ENCODE measurements at regions not wholly inside any gene's neighbourhood (a gene's known extent, or its start where the extent isn't known, plus 50 kb on each side); places are given as distances from the start of the nearest gene placed in this dataset.

DNA sequence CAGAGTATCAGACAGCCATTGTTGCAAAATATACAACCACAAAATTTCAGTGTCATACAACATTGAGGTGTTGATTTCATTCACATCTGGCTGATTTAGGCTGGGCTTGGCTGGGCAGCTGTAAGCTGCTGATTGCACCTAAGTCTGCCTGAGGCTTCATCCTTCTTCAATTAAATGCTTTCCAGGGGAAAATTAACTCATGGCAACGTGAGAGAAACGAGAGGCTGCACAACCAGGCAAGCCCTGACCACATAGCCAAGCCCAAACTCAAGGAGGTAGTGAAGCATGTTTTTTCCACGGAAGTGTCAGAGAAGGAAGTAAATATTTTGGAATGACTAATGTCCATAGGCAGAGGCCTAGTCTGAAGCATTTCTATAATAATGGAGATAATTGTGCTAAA lies 273.8 kb upstream of the ZC3H12C start:
- TF ChIP-seq, protein P1, sequence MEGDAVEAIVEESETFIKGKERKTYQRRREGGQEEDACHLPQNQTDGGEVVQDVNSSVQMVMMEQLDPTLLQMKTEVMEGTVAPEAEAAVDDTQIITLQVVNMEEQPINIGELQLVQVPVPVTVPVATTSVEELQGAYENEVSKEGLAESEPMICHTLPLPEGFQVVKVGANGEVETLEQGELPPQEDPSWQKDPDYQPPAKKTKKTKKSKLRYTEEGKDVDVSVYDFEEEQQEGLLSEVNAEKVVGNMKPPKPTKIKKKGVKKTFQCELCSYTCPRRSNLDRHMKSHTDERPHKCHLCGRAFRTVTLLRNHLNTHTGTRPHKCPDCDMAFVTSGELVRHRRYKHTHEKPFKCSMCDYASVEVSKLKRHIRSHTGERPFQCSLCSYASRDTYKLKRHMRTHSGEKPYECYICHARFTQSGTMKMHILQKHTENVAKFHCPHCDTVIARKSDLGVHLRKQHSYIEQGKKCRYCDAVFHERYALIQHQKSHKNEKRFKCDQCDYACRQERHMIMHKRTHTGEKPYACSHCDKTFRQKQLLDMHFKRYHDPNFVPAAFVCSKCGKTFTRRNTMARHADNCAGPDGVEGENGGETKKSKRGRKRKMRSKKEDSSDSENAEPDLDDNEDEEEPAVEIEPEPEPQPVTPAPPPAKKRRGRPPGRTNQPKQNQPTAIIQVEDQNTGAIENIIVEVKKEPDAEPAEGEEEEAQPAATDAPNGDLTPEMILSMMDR (IDR thresholded peaks at IDR 0.05; ENCODE audit: low read depth, low read length), result no peak
- no peaks in the 10 kb centered on the region for H3K9me3 ChIP-seq (ENCODE audit: control insufficient read depth, insufficient read depth, low read length)
- H3K27ac ChIP-seq (ENCODE audit: low read depth, low read length), result no peak overlapping the region
- ChIA-PET POLR2A (no interaction called here), CTCF (no interaction called here)
- no peak for DNase-seq (ENCODE audit: low read depth, low spot score)
- no peaks in the 10 kb centered on the region for H3K27me3 ChIP-seq (ENCODE audit: control insufficient read depth, insufficient read depth, low read length)
- no peak overlapping the region for H3K4me3 ChIP-seq (ENCODE audit: low read depth, low read length)

DNA sequence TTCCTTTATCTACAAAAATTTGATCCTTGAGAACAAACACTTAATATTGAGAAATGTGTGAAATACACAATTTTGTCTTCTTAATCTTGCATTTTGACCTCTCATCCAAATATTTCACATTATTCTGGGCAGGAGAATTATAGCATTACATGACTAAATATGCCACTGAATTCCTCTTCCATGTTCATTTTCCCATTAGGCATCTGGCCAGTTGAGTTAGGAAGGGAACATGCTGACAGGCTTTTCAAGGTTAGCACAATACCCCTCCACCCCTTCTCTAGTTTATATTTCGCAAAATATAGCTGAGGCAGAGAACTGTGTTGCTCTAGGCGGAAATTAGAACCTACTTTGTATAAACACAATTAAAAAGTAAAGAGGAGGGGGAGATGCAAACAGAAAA lies 271.7 kb upstream of the ZC3H12C start:
- CTCF ChIA-PET, result no interaction called here
- no peak overlapping the region for H3K4me3 ChIP-seq (ENCODE audit: low read depth, low read length)
- no peak overlapping the region for H3K27ac ChIP-seq (ENCODE audit: low read depth, low read length)
- no peak for DNase-seq (ENCODE audit: low read depth, low spot score)
- no peaks in the 10 kb centered on the region for H3K27me3 ChIP-seq (ENCODE audit: control insufficient read depth, insufficient read depth, low read length)
- TF ChIP-seq, protein P1 (IDR thresholded peaks at IDR 0.05; ENCODE audit: low read depth, low read length), result no peak
- no peaks in the 10 kb centered on the region for H3K9me3 ChIP-seq (ENCODE audit: control insufficient read depth, insufficient read depth, low read length)
- POLR2A ChIA-PET, result no interaction called here

DNA sequence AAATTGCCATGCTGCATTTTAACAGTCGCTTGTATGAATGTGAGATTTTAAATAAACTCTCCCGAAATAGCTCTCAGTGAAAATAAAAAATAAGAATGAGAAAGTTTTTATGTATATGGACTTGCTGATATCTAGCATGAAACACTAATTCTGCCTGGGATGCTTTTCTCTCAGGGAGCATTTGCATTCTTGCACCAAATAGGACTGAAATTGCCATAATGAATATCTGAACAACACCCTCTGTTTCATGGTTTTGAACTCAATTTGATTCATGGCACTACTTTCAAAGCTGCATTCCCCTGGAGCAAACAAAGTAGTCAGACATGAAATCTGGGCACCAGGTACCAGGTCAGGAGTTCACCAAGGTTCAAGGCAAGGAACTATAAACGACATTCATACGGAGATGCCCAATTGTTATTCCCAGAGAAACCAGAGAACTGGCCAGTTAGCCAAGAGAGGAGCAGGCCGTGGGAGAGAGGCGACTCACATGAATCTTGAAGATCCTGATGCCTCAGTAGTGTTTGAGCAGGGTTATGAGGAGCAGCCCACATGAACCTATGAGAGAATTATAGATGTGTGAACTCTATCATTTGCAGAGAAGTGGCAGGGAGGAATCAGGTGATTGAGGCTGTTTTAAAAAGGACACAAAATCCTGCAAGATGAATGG lies 270.6 kb upstream of the ZC3H12C start:
- no peak overlapping the region for H3K4me3 ChIP-seq (ENCODE audit: low read depth, low read length)
- no peak overlapping the region for H3K27ac ChIP-seq (ENCODE audit: low read depth, low read length)
- no peaks in the 10 kb centered on the region for H3K27me3 ChIP-seq (ENCODE audit: control insufficient read depth, insufficient read depth, low read length)
- no peak for DNase-seq (ENCODE audit: low read depth, low spot score)
- no peaks in the 10 kb centered on the region for H3K9me3 ChIP-seq (ENCODE audit: control insufficient read depth, insufficient read depth, low read length)
- CTCF ChIA-PET, result no interaction called here
- POLR2A ChIA-PET, result no interaction called here
- TF ChIP-seq, protein P1 (IDR thresholded peaks at IDR 0.05; ENCODE audit: low read depth, low read length), result no peak

DNA sequence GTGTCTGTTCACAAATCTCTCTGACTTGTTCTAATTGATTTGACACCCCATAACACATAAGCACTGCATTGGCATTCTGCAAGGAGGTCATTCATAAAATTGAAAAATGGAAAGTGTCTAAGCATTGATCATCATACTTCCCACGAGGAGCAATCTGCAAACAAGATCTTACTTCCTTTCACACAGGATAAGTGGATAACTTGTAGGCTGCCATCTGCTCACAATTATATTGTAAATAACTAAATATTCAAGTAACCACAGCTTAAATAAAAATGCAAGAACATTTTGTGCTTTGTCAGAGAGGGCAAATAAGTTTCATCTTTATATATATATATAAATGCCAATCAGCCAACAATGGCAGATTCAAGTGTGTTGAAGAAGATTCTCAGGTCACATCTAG lies 264.8 kb upstream of the ZC3H12C start:
- TF ChIP-seq, protein P1 (IDR thresholded peaks at IDR 0.05; ENCODE audit: low read depth, low read length), result no peak
- CTCF ChIA-PET, result no interaction called here
- Histone ChIP-seq H3K27ac (ENCODE audit: low read depth, low read length) (no peak overlapping the region), H3K27me3 (ENCODE audit: control insufficient read depth, insufficient read depth, low read length) (no peaks in the 10 kb centered on the region), H3K4me3 (ENCODE audit: low read depth, low read length) (no peak overlapping the region), H3K9me3 (ENCODE audit: control insufficient read depth, insufficient read depth, low read length) (no peaks in the 10 kb centered on the region)
- POLR2A ChIA-PET, result no interaction called here
- no peak for DNase-seq (ENCODE audit: low read depth, low spot score)

DNA sequence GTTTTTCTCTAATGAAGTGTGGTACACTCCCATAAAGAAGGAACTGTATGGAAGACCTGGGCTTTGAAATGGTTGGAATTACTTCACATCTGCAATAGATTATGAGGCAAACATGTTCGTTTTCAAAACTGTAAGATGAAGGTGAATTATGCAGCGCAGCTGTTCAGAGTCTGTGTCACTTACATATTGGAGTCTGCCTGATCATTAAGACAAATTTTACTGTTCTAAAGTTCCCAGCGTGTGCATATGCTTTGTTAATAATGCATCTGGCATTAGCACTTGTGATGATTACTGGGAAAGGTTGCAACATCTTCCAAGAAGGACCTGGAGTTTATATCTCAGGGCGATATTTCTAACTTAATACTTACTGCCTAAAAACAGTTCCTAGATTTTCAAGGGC lies 255.2 kb upstream of the ZC3H12C start:
- TF ChIP-seq, protein P1 (IDR thresholded peaks at IDR 0.05; ENCODE audit: low read depth, low read length), result no peak
- ChIA-PET POLR2A (no interaction called here), CTCF (interaction anchor here (1.4 kb wide), 1 partner anchor 15 kb away, joined by 3 read pairs; no protein-coding TSS in a partner anchor)
- no peak overlapping the region for H3K4me3 ChIP-seq (ENCODE audit: low read depth, low read length)
- no peaks in the 10 kb centered on the region for H3K9me3 ChIP-seq (ENCODE audit: control insufficient read depth, insufficient read depth, low read length)
- H3K27ac ChIP-seq (ENCODE audit: low read depth, low read length), result no peak overlapping the region
- DNase-seq (ENCODE audit: low read depth, low spot score), result no peak
- H3K27me3 ChIP-seq (ENCODE audit: control insufficient read depth, insufficient read depth, low read length), result no peaks in the 10 kb centered on the region
